HL-60 (cell line): ENCODE measurements at regions not wholly inside any gene's neighbourhood (a gene's known extent, or its start where the extent isn't known, plus 50 kb on each side); places are given as distances from the start of the nearest gene placed in this dataset.

ENCODE experiments used
- CTCF ChIP-seq: IDR thresholded peaks from one replicate; pipeline ENCODE4 v1.5.1; 2011; ENCODE audit warnings: low read length, control low read depth, inconsistent platforms; ENCODE audit not compliant: insufficient read depth
- GABPA ChIP-seq: IDR thresholded peaks from 2 replicates; pipeline ENCODE4 v1.6.1; 2012; ENCODE audit warnings: low read depth
- POLR2AphosphoS5 ChIP-seq: IDR thresholded peaks from 2 replicates; pipeline ENCODE4 v1.6.1; 2012; ENCODE audit warnings: low read depth
- REST ChIP-seq: IDR thresholded peaks from 2 replicates; pipeline ENCODE4 v1.6.1; 2012; ENCODE audit warnings: low read depth; ENCODE audit not compliant: insufficient replicate concordance
- SPI1 ChIP-seq: IDR thresholded peaks from 2 replicates; pipeline ENCODE4 v1.6.1; 2012; ENCODE audit warnings: low read depth, mild to moderate bottlenecking, borderline replicate concordance

GRCh38 chr4:135353008-135353407 lies 1151.4 kb upstream of the PABPC4L start:
- TF ChIP-seq CTCF: no peak
- TF ChIP-seq POLR2AphosphoS5: no peak
- no peak for TF ChIP-seq REST
- no peak for TF ChIP-seq GABPA
- TF ChIP-seq SPI1: no peak
